GM21717 (cell line): ENCODE measurements at regions not wholly inside any gene's neighbourhood (a gene's known extent, or its start where the extent isn't known, plus 50 kb on each side); places are given as distances from the start of the nearest gene placed in this dataset.

ENCODE experiments used
- ATAC-seq: cut with Tn5 transposase; IDR thresholded peaks from one replicate; pipeline ENCODE4 v1.9.1; 2021; ENCODE audit warnings: mild to moderate bottlenecking, moderate library complexity; ENCODE audit not compliant: unreplicated experiment

DNA sequence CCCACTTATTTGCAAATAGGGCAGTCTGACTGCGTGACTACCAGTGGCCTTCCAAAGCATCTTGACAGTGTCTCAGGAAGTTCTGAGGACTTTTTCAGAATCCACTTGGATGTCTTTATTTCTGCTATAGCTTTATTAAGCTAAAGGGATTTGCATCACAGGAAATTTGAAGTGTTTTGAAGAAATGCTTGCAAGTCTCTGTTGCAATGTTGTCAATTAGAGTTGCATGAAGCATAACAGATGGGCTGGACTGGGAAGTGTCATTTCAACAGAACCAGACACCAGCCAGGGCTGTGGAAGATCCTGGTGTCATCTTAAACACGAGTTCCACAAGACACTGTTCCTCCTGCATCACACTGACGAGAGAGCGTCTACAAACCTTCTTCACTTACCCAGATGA lies 224.5 kb downstream of the EN1 start:
- no peak for ATAC-seq

DNA sequence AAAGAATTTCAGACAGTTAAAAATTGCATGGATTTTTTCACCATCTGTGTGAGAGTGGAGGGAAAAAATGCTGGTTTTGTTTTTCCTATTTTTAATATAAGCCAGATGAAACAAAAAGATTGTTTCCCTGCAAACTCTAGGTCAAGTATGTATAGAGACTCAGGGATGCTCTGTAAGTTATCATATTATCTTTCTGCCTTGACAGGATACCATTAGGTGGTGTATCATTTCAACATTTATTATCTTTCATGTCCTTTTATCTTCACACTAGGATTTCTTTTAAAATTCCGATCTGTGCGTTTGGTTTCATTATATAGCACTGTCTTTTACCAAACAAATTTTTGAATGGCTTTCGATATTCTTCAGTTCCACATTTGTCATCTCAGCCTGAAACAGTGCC lies 225.3 kb downstream of the EN1 start:
- ATAC-seq = no peak

DNA sequence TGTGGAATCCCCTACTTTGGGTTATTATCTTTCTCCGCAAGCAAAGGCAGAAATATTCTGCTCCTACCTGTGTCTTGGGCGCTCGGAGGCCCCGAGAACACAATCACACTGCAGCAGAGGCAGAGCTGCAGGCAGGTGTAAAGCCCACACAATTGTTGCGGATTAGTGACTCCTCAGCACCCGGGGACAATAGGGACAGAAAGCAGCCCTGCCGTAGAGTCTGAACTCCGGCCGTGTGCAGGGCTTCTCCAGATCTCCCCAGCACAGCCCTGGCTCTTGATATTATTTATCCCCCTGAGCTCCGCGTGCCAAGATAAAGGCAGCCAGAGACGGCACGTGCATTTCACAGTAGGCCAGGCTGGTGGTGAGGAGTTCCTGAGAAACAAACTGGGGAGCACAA lies 229.2 kb downstream of the EN1 start:
- no peak for ATAC-seq

DNA sequence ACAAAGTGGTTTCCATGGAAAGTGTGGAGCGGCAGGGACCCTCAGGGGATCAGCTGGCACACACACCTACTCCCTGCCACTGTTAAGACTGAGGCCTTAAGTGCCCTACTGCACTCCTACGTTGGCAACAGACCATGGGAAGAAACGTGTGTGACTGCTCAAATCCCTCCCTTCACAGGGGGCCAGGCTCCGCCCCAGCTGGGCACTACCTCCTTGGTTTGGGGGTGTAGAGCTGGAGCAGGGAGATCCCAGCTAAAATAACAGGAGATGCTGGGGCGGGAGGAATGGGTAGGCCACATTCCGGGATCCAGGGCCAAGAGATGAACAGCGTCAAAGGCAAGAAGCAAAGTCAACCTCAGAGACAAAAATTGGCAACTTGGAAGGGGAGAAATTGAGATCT lies 231.0 kb downstream of the EN1 start:
- ATAC-seq = no peak

DNA sequence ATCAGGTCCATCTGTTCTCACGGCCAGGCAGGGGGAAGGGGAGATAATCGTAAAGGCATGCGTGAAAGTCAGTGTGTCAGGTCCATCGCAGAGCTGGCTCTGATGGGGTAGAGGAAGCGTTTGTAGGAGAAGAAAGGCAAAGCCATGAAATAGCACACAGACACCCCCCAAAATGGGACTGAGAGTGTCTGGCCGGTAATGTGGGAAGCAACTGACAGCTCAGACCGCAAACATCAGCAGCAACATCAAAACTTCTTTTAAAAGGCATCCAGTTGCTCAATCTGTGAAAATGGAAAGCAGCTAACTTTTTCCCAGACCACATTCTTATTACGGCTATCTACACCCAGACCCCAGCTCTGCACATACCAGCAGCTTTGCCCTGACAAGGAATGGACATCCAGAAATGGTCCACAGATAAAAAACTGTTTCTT lies 232.6 kb downstream of the EN1 start:
- no peak for ATAC-seq

DNA sequence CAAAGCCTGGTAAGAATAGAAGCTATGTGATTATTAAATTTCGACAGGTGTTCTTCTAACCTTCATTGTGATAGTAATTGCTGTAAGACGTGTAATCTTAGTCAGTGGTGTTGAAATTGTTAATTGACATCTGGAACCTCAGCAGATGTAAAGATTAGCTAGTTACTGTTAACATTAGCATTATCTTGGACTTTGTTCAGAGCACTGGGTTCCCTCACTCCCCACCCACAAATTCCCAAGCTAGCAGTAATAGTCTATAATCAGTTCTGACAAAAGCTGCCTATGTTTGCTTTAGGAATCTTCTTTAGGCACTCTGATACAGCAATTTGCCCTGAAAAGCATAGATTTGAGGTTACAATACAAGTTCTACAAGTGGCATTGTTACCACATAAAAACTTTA lies 233.7 kb downstream of the EN1 start:
- ATAC-seq = no peak

DNA sequence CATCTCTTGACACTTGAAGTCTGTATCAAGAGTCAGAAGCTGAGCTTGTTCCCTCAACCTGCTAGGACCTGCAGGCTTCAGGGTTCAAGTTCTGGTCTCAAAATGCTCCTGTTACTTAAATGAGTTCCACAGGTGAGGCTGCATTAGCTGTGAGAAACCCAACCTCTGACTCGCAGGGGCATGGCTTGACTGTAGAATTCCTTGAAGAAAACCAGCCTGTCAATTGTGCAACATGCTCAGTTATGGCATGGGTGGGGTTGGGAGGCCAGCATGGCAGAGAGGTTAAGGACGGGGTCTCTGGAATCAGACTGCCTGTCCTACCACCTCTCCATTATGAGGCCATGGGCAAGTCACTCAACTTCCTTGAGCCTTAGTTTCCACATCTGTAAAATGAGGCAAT lies 235.8 kb downstream of the EN1 start:
- no peak for ATAC-seq

DNA sequence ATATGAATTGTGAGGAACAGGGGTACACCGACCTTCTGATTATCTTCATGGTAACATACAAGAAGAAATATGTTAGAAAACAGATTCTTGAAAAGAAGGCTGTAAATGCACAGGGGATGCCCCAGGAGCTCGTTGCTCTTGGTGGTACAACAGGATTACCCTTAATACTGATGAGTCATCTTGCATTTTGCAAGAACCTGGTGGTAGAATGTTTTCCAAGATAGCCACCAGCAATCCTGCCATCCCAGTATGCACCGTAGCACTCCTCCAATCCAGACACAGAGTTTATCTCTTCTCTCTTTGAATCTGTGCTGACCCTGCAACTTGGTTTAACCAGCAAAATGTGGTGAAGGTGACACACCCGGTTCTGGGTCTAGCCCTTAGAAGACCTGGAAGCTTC lies 238.3 kb downstream of the EN1 start:
- ATAC-seq = no peak

DNA sequence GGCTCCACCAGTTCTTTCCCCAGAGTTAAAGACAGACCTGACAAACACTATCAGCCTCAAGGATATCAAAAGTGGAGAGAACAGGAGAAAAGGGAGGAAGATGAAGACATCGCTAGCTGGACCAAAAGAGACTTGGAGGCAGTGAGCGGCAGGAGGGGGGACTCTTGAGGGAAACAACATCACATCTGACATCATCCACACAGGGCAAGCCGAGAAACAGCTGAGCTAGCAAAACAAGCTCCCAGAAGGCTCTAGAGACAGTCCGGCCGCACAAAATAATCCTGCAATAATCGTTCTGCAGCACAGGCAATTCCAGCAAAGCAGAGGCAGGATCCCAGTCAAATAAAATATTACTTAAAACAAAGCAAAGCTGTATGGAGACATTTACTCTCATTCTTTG lies 239.8 kb downstream of the EN1 start:
- no peak for ATAC-seq

DNA sequence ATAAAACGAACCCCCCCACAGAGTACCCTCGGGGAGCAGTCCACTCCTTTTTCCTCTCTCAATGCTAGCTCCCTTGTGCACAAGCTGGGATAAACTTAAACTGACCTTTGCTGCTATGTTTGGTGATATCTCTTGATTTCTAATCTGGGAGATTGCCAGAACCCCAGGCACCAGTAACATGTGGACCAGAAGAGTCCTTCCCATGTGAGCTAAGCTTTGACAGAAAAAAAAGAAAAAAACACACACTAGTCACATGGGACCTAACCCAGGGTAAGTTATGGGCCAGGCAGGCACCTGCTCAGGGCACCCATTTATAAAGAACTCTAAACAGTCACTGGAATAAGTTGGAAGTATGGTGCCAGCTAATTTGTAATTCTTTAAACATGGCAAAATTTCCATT lies 242.6 kb downstream of the EN1 start:
- ATAC-seq = no peak

DNA sequence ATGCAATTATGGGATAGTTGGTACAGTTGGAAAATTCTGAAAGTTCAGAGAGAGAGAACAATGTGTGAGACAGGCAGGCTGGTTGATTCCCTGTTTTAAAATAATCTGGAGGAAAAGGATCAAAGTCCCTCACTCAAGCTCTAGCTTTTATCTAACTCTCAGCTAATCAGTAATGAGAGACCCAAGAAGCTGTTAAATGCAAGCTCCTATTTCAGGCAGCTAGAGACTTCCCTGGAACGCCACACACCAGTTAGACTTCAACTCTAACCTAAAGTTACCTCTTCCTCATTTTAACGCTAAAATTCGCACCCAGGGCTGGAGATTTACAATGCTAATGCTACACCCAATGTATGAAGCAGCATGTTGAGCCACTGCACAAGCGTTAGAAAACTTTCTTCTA lies 243.1 kb downstream of the EN1 start:
- ATAC-seq = no peak

DNA sequence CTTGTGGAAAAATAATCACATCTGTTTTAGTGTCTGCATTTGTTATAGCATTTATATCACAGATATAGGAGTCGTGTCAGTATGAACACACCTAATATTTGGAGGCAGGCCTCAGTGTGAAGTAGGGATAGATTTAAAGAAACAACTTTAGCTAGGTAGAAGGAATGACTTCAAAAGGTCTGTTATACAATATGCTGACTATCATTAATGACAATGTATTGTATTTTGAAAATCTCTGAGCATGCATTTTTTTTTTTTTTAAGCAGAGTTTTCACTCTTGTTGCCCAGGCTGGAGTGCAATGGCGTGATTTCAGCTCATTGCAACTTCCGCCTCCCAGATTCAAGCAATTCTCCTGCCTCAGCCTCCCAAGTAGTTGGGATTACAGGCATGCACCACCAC lies 248.3 kb downstream of the EN1 start:
- no peak for ATAC-seq

DNA sequence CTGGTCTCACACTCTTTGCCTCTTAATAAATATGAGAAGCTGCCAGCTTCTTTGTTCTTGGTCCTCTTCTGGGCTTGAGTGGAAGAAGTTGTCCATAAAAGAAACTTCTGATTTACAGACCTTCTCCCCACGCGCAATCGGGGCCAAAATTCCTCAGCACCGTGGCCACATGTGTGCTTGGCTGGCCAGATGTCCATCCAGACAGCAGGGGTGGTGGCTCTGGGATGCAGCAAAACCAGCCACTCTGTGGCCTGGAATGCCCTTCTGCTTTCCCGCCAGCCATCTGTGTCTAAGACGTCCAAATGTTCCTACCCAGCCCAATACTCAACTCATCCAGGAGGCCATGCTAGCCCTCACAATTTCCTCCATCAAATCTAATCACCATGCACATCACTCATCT lies 250.8 kb downstream of the EN1 start:
- no peak for ATAC-seq

DNA sequence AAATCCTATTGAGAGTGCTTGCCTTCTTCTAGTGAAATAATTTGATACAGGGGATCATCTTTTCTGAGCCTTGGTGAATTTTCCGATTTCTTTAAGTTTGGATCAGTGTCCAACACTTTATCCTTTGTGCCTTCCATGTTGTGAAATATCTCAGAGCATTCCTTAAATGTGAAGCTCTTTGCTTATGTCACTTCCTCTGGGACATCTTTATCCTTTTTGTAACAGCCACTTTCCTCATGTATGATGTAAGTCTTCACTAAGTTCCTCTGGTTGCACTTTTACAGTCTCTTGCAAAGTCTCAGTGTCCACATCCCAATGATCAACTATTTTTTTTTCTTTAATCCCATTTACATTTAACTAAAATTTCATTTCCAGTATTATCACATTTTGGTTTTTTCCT lies 254.2 kb downstream of the EN1 start:
- no peak for ATAC-seq

DNA sequence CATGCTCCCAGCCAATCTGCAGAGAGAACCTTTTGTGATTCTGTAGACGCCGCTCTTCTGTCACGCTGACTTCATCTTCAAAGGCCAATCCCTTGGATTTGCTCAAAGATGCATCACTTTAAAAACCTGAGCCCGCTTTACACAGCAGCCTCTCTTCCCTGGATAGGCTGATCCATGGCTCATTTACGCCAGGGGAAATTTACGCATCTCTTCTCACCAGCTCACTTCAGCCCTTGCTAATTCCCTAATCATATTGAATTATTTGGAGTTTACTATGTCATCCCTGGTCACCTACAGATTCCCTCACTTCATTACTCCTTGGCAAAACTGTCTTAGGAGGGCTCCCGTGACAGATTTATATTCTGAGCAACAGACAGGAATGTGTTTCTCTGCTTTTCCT lies 256.2 kb downstream of the EN1 start:
- no peak for ATAC-seq

DNA sequence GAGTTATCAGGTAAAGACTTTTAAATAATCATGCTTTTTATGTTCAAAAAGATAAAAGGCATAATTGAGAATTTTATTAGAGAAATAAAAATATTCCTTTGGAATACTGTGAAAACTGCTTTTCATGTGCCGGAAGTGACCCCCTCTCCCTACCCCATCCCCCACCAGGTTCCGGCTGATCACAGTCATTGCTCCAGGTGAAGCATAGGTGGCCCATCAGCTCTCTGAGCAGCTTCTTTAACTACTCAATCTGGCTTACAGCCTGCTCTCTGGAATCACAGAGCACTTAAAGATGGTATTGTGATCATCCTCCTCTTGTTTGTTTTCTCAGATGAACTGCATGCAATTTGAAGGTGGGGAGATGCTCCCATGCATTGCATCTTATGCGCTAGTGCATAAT lies 257.7 kb downstream of the EN1 start:
- ATAC-seq = no peak

DNA sequence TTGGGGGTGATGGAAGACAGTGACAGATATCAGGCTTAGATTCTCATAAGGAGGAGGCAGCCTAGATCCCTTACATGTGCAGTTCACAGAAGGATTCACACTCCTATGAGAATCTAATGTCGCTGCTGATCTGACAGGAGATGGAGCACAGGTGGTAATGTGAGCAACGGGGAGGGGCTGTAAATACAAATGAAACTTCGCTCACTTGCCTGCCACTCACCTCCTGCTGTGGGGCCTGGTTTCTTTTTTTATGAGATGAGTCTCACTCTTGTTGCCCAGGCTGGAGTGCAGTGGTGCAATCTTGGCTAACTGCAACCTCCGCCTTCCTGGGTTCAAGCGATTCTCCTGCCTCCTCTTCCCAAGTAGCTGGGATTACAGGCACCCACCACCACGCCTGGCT lies 258.6 kb downstream of the EN1 start:
- ATAC-seq = no peak

DNA sequence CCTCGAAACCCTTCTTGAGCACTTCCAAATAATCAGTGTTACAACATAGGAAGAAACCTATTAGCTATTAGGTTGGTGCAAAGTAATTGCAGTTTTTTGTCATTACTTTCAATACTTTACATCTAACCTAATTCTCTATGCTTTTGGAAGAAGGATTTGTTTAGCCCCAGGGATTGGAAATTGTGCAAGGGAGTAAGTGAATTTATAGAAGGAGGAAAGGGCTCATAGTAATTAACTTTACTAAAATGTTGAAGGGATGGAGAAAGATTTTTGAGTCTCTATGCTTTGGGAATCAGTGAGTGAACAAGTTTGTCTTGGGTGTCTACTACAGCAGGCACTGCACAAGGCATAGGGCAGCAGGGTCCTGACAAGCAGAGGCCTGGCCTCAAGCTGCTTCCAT lies 261.1 kb downstream of the EN1 start:
- no peak for ATAC-seq

DNA sequence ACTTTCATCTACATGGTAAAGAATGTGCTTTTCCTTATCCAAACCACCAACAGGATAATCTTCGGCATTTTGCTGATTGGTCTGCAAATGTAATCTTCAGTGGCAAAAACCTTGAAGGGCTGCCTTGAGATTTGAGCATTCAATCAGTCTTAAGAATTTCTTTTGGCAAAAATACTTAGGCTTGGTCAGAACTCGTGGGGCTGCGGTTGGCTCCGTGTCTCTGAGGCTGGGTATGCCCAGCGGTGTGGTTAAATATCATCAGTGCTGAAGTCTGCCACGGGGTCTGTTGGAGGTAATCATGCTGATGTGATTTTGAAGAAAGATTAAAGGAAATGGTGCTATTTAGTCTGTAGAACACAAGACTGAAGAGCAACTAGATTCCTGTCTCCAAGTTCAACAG lies 262.6 kb downstream of the EN1 start:
- ATAC-seq = no peak

DNA sequence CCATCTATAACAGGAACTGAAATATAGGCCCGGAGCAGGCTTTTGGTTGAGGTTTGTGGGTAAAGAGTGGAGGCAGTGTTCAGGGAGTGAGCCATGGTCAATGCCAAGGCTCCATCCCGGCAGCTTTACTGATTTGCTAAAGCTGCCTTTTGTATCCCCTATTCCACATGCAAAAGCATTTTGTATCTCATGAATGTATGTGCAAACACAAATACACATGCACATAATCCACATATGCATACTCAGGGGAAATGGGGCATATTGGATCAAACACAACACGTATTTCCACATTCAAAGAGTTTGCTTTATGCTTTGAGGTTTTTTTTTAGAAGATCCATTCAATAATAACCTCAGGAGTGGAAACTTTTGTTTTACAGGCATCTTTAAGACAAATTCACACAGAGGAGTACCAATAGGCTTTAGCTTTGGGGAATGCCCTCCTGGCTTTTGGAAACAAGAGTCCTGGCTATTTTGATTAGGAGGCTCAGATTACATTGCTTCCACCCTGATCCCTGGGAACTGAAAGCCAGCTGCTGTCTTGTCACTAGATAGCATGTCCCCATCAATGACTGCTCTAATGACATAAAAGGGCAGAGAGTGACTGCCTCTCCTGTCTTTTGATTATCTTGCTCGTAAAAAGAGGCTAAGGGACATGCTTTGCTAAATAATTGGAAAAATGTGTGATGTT lies 263.2 kb downstream of the EN1 start:
- ATAC-seq = no peak

DNA sequence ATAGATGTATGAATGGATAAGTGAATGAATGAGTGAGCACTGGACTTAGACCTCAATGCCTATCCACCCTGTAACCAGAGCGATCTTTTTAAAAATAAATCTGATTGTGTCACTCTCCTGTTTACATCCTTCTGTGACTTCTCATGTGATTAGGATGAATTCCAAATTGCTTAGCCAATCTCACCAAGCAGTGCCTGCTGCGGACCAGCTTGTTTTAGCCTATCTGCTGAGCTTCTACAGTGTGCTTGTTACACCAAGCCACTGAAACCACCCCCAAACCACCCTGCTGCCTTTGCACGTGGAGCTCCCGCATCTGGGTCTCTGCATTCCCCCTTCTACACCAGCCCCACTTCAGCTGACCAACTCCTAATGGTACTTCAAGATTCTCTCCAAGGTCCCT lies 265.4 kb downstream of the EN1 start:
- no peak for ATAC-seq

DNA sequence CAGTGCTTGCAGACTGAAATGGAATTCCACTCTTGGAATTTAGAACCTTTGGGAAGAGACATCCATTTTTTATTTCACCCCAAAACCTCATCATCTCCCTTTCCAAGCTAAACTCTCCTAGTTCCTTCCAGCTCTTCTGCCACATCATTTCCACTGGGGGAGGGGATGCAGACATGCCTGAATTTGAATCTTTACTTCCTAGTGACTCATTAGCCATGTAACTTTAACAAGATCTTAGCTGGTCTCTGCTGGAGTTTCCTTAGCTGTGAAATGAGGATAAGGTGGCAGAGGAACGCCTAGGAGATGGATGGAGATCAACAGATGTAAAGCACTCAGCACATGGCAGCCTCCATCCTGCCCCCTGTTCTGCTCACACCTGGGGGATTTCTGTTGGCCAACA lies 266.8 kb downstream of the EN1 start:
- no peak for ATAC-seq

DNA sequence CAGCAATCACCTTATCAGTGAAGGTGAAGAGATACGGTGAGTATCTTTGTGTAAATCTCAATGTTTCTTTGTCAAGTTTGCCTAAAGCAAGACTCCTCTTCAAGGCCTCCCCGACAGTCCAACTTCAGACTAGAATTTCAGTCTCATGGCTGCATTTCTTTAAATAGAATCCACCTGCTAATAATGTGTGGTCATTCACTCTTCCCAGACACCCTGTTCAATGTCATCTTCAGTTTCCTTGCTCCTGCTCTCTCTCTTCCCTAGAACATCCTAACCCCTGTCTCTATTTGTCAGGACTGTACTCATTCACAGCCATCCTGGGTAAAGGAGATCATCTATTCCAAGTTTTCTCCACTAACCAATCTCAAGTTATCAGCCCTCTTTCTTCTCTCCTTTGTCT lies 267.3 kb downstream of the EN1 start:
- ATAC-seq = no peak

DNA sequence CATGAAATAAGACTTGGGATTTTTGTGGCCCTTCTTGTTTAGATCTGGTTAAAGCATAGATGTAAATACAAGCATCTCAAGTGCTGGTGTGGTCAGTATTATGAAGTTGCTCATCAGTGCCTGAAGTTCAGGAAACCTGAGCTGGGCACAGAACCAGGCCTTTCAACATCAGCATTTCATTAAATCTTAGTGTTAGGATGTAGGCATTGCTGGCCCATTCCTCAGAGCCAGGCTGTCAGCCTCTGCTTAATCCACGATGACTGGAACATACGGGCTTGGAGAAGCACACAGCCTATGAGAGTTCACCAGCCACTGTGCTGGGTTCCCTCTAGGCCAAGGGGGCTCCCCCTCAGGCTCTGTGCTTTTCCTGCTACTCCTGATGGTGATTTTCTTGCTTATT lies 270.2 kb downstream of the EN1 start:
- ATAC-seq = no peak
